ENCODE measurements at regions not wholly inside any gene's neighbourhood (a gene's known extent, or its start where the extent isn't known, plus 50 kb on each side); places are given as distances from the start of the nearest gene placed in this dataset.
"Not testable (repeated sequence)": the region's sequence is repeated elsewhere in the genome, so short reads cannot be mapped to it uniquely, and the experiment has no call there.

DNA sequence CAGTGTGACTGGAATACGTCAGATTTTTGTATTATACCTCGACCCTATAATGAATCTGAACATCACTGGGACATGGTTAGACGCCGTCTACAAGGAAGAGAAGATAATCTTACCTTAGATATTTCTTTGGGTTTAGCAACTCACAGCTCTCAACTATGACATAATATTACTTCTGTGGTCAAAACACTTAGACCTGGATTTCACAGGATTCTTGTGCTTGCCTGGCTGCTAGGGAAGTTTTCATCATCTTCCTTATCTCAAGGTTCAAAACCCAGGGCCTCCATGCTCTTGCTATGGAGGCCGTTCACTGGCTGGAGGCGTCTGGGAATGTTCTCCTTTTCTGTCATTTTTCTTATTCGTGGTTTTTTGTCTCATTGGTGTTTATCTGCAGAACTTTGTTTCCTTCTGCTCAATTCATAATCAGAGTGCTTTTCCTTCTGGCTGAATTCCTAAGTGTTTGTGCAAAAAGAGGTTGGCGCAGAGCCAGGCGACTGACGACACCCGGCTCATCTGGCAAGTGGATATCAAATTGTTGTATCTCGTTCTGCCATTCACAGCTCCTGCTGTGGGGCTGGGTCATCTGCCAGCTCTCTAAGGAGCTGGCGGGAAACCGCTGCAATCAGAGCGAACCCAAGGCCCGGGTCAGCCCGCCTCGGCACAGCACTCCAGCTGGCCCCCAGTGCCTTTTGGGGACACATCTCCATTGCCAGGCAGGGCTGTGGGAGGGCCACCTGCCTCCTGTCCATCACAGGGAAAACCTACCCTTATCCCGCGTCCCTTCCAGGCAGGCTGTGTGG is 68.1 kb upstream of the DEFB108B start:
- not testable (repeated sequence) for H3K4me3 ChIP-seq (ENCODE audit: low read depth in 1 of 2, low read length in 2 of 2); H3K27me3 ChIP-seq (ENCODE audit: control insufficient read depth in 1 of 2, insufficient read depth in 2 of 2, low read length in 2 of 2); H3K9ac ChIP-seq (ENCODE audit: low read depth in 1 of 2, low read length in 2 of 2); H3K9me3 ChIP-seq (ENCODE audit: control insufficient read depth in 1 of 2, low read length in 2 of 2); H3K36me3 ChIP-seq (ENCODE audit: control insufficient read depth in 1 of 2, insufficient read depth in 2 of 2, low read length in 2 of 2); H3K27ac ChIP-seq (ENCODE audit: low read depth, low read length); H3K4me1 ChIP-seq (ENCODE audit: control insufficient read depth in 1 of 2, insufficient read depth in 2 of 2, low read length in 2 of 2)

DNA sequence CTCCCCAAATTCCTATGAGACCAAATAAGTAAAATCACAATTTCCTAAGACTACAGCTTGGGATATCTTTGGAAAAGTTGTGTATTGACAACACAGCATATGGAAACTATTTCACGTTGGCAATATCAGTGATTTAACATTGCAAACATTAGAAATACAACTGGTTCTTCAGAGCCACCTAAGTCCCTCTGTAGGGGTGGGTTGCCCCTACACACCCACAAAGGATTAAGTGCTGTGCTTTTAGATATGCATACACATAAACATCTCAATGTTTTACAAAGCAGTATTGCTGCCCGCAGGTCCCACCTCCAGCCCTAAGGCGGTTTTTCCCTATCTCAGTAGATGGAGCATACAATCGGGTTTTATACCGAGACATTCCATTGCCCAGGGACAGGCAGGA is 66.0 kb upstream of the DEFB108B start:
- H3K9me3 ChIP-seq (ENCODE audit: control insufficient read depth in 1 of 2, low read length in 2 of 2); H3K4me1 ChIP-seq (ENCODE audit: control insufficient read depth in 1 of 2, insufficient read depth in 2 of 2, low read length in 2 of 2); H3K36me3 ChIP-seq (ENCODE audit: control insufficient read depth in 1 of 2, insufficient read depth in 2 of 2, low read length in 2 of 2); H3K27ac ChIP-seq (ENCODE audit: low read depth, low read length); H3K27me3 ChIP-seq (ENCODE audit: control insufficient read depth in 1 of 2, insufficient read depth in 2 of 2, low read length in 2 of 2); H3K9ac ChIP-seq (ENCODE audit: low read depth in 1 of 2, low read length in 2 of 2); H3K4me3 ChIP-seq (ENCODE audit: low read depth in 1 of 2, low read length in 2 of 2): not testable (repeated sequence)

DNA sequence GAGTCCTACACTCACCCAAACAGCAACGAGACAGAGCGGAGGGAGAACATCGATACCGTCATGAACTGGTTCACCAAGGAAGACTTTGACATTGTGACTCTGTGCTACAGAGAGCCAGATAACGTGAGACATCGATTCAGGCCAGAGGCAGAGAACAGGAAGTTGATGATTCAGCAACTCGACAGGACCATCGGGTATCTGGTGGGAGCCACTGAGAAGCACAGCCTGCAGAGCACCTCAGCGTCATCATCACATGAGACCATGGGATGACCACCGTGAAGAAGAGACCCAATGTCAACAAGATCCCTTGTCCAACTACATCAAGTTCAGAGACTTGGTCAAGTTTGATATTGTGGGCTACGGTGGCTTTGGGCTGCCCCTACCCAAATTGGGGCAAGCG is 60.8 kb upstream of the DEFB108B start:
- not testable (repeated sequence) for H3K9me3 ChIP-seq (ENCODE audit: control insufficient read depth in 1 of 2, low read length in 2 of 2); H3K36me3 ChIP-seq (ENCODE audit: control insufficient read depth in 1 of 2, insufficient read depth in 2 of 2, low read length in 2 of 2); H3K4me1 ChIP-seq (ENCODE audit: control insufficient read depth in 1 of 2, insufficient read depth in 2 of 2, low read length in 2 of 2); H3K9ac ChIP-seq (ENCODE audit: low read depth in 1 of 2, low read length in 2 of 2); H3K27ac ChIP-seq (ENCODE audit: low read depth, low read length); H3K4me3 ChIP-seq (ENCODE audit: low read depth in 1 of 2, low read length in 2 of 2); H3K27me3 ChIP-seq (ENCODE audit: control insufficient read depth in 1 of 2, insufficient read depth in 2 of 2, low read length in 2 of 2)

DNA sequence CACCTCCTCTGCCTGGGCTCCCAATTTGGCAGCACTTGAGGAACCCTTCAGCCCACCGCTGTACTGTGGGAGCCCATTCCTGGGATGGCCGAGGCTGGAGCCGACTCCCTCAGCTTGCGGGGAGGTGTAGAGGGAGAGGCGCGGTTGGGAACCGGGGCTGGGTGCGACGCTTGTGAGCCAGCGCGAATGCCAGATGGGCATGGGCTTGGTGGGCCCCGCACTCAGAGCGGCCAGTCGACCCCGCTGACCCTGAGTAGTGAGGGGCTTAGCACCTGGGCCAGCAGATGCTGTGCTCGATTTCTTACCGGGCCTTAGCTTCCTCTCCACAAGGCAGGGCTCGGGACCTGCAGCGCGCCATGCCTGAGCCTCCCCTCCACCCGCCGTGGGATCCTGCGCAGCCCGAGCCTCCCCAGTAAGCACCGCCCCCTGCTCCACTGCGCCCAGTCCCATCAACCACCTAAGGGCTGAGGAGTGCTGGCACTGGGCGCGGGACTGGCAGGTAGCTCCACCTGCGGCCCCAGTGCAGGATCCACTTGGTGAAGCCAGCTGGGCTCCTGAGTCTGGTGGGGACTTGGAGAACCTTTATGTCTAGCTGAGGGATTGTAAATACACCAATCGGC is 58.3 kb upstream of the DEFB108B start:
- Histone ChIP-seq H3K27me3 (ENCODE audit: control insufficient read depth in 1 of 2, insufficient read depth in 2 of 2, low read length in 2 of 2) (no peaks in the 10 kb centered on the region), H3K9me3 (ENCODE audit: control insufficient read depth in 1 of 2, low read length in 2 of 2) (no peaks in the 10 kb centered on the region), H3K36me3 (ENCODE audit: control insufficient read depth in 1 of 2, insufficient read depth in 2 of 2, low read length in 2 of 2) (no peaks in the 10 kb centered on the region), H3K4me1 (ENCODE audit: control insufficient read depth in 1 of 2, insufficient read depth in 2 of 2, low read length in 2 of 2) (no peaks in the 10 kb centered on the region), H3K4me3 (ENCODE audit: low read depth in 1 of 2, low read length in 2 of 2) (no peak overlapping the region), H3K27ac (ENCODE audit: low read depth, low read length) (no peak overlapping the region), H3K9ac (ENCODE audit: low read depth in 1 of 2, low read length in 2 of 2) (no peak overlapping the region)

DNA sequence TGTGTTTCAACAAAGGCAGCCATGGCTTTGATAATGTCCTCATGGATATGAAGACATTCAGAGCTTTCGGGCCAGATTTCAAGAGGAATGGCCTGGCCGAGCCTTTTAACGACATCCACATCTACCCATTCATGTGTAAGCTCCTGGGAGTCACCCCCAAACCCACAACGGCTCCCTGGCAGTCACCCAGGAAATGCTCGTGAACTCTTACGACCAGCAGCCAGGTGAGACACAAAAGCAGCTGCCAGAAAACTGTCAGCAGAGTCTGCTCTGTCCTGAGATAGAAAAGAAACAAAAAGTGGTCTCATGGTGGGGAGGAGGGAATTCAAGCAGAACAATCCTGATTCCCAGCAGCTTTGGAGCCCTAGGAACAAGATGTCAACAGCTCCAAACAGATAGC is 52.9 kb upstream of the DEFB108B start:
- not testable (repeated sequence) for H3K4me3 ChIP-seq (ENCODE audit: low read depth in 1 of 2, low read length in 2 of 2); H3K36me3 ChIP-seq (ENCODE audit: control insufficient read depth in 1 of 2, insufficient read depth in 2 of 2, low read length in 2 of 2); H3K27ac ChIP-seq (ENCODE audit: low read depth, low read length); H3K27me3 ChIP-seq (ENCODE audit: control insufficient read depth in 1 of 2, insufficient read depth in 2 of 2, low read length in 2 of 2); H3K9me3 ChIP-seq (ENCODE audit: control insufficient read depth in 1 of 2, low read length in 2 of 2); H3K9ac ChIP-seq (ENCODE audit: low read depth in 1 of 2, low read length in 2 of 2)
- H3K4me1 ChIP-seq (ENCODE audit: control insufficient read depth in 1 of 2, insufficient read depth in 2 of 2, low read length in 2 of 2) = peaks cover 0 to 12% of the 10 kb centered on the region in 2 donors

DNA sequence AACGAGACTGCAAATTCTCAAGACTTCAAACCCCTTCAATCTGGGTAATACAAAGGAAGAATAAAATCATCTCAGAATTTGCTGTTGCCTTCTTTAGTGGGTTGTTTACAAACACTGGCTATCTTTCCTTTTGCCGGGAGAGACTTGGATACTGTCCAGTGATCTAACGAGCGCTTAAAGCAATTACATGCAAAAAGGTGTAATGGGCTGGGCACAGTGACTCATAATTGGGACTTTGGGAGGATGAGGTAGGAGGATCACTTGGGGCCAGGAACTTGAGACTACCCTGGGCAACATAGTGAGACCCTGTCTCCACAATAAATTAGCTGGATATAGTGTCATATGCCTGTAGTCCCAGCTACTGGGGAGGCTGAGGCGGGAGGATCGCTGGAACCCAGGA is 52.2 kb upstream of the DEFB108B start:
- H3K9ac ChIP-seq (ENCODE audit: low read depth in 1 of 2, low read length in 2 of 2); H3K27ac ChIP-seq (ENCODE audit: low read depth, low read length); H3K27me3 ChIP-seq (ENCODE audit: control insufficient read depth in 1 of 2, insufficient read depth in 2 of 2, low read length in 2 of 2); H3K9me3 ChIP-seq (ENCODE audit: control insufficient read depth in 1 of 2, low read length in 2 of 2); H3K36me3 ChIP-seq (ENCODE audit: control insufficient read depth in 1 of 2, insufficient read depth in 2 of 2, low read length in 2 of 2); H3K4me3 ChIP-seq (ENCODE audit: low read depth in 1 of 2, low read length in 2 of 2): not testable (repeated sequence)
- peaks cover 0 to 12% of the 10 kb centered on the region in 2 donors for H3K4me1 ChIP-seq (ENCODE audit: control insufficient read depth in 1 of 2, insufficient read depth in 2 of 2, low read length in 2 of 2)

DNA sequence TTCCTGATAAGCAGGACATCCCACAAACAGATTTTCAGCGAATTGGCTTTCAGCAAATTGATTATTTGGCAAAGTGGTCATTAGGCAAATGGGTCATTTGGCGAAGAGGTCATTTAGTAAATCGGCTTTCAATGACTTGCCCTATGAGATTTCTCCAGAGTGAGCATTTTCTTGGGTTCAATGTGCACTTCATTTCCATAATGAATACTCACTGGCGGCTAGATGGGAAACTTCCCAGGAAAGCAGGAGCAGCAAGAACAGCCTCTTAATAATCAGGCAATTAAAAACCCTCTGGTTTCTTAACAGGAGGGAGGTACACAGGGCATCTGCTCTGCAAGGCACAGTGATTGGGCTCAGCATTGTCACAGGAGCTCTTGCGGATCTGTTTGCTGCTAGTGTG is 51.5 kb upstream of the DEFB108B start:
- H3K27ac ChIP-seq (ENCODE audit: low read depth, low read length); H3K4me3 ChIP-seq (ENCODE audit: low read depth in 1 of 2, low read length in 2 of 2); H3K36me3 ChIP-seq (ENCODE audit: control insufficient read depth in 1 of 2, insufficient read depth in 2 of 2, low read length in 2 of 2); H3K27me3 ChIP-seq (ENCODE audit: control insufficient read depth in 1 of 2, insufficient read depth in 2 of 2, low read length in 2 of 2); H3K9me3 ChIP-seq (ENCODE audit: control insufficient read depth in 1 of 2, low read length in 2 of 2); H3K9ac ChIP-seq (ENCODE audit: low read depth in 1 of 2, low read length in 2 of 2): not testable (repeated sequence)
- H3K4me1 ChIP-seq (ENCODE audit: control insufficient read depth in 1 of 2, insufficient read depth in 2 of 2, low read length in 2 of 2) = peaks cover 0 to 12% of the 10 kb centered on the region in 2 donors

DNA sequence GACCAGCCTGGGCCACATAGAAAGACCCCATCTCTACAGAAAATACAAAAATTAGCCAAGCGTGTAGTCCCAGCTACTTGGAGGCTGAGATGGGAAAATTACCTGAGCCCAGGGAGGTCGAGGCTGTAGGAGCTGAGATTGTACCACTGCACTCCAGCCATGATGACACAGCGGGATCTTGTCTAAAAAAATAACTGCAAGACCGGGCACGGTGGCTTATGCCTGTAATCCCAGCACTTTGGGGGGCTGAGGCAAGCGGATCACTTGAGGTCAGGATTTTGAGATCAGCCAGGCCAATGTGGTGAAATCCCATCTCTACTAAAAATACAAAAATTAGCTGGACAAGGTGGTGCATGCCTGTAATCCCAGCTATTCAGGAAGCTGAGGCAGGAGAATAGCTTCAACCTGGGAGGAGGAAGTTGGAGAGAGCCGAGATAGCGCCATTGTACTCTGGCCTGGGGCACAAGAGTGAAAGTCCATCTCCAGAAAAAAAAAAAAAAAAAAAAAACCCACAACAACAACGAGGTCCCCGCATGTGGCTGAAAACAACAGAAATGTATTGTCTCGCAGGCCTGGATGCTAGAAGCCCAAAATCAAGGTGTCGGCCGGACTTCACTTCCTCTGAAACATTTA is 50.7 kb upstream of the DEFB108B start:
- not testable (repeated sequence) for H3K27ac ChIP-seq (ENCODE audit: low read depth, low read length); H3K27me3 ChIP-seq (ENCODE audit: control insufficient read depth in 1 of 2, insufficient read depth in 2 of 2, low read length in 2 of 2); H3K9me3 ChIP-seq (ENCODE audit: control insufficient read depth in 1 of 2, low read length in 2 of 2); H3K36me3 ChIP-seq (ENCODE audit: control insufficient read depth in 1 of 2, insufficient read depth in 2 of 2, low read length in 2 of 2); H3K4me3 ChIP-seq (ENCODE audit: low read depth in 1 of 2, low read length in 2 of 2); H3K9ac ChIP-seq (ENCODE audit: low read depth in 1 of 2, low read length in 2 of 2)
- H3K4me1 ChIP-seq (ENCODE audit: control insufficient read depth in 1 of 2, insufficient read depth in 2 of 2, low read length in 2 of 2) = peaks cover 0 to 12% of the 10 kb centered on the region in 2 donors

DNA sequence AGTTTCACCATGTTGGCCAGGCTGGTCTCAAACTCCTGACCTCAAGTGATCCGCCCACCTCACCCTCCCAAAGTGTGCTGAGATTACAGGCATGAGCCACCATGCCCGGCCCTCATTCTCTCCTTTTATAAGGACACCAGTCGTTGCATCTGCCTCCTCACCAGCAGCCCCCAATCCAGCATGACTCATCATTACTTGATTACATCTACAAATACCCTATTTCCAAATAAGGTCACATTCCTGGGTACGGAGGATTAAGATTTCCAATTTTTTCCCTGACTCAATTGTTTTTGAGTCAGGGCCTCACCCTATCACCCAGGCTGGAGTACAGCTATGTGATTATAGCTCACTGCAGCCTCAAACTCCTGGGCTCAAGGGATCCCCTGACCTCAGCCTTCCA is 49.8 kb upstream of the DEFB108B start:
- not testable (repeated sequence) for H3K27me3 ChIP-seq (ENCODE audit: control insufficient read depth in 1 of 2, insufficient read depth in 2 of 2, low read length in 2 of 2); H3K36me3 ChIP-seq (ENCODE audit: control insufficient read depth in 1 of 2, insufficient read depth in 2 of 2, low read length in 2 of 2); H3K27ac ChIP-seq (ENCODE audit: low read depth, low read length); H3K9me3 ChIP-seq (ENCODE audit: control insufficient read depth in 1 of 2, low read length in 2 of 2); H3K9ac ChIP-seq (ENCODE audit: low read depth in 1 of 2, low read length in 2 of 2); H3K4me3 ChIP-seq (ENCODE audit: low read depth in 1 of 2, low read length in 2 of 2)
- peaks cover 0 to 16% of the 10 kb centered on the region in 2 donors for H3K4me1 ChIP-seq (ENCODE audit: control insufficient read depth in 1 of 2, insufficient read depth in 2 of 2, low read length in 2 of 2)
